ENCODE measurements at regions not wholly inside any gene's neighbourhood (a gene's known extent, or its start where the extent isn't known, plus 50 kb on each side); places are given as distances from the start of the nearest gene placed in this dataset.

GRCh38 chrX:96407981-96408380 lies 276.7 kb upstream of the DIAPH2 start:
- H3K27ac ChIP-seq, result peak overlapping the region; percentile 72 to 77
- TF ChIP-seq JUNB (IDR thresholded peaks at IDR 0.05), result no peak
- TF ChIP-seq KDM5A (IDR thresholded peaks at IDR 0.05), result no peak
- TF ChIP-seq FOSL2 (IDR thresholded peaks at IDR 0.05), result no peak
- TF ChIP-seq FOSL2 (CRISPR knock-in tag; IDR thresholded peaks at IDR 0.05), result no peak
- TF ChIP-seq NPAS2 (CRISPR knock-in tag; IDR thresholded peaks at IDR 0.05; ENCODE audit: borderline replicate concordance), result no peak
- no peak for TF ChIP-seq JUN (IDR thresholded peaks at IDR 0.05)
- TF ChIP-seq EHF (CRISPR knock-in tag; IDR thresholded peaks at IDR 0.05), result no peak
- no peak for TF ChIP-seq PHF8 (IDR thresholded peaks at IDR 0.05; ENCODE audit: borderline replicate concordance, low read depth)
- TF ChIP-seq HDAC2 (IDR thresholded peaks at IDR 0.05), result no peak
- no peak for TF ChIP-seq RCOR1 (IDR thresholded peaks at IDR 0.05; ENCODE audit: low read depth, low read length)
- TF ChIP-seq POLR2AphosphoS2 (conservative IDR thresholded peaks at IDR 0.05; ENCODE audit: low read length), result no peak
- TF ChIP-seq PBX3 (IDR thresholded peaks at IDR 0.05), result no peak
- POLR2A ChIA-PET, result no interaction called here
- H3K9me3 ChIP-seq, result no peaks in the 10 kb centered on the region
- CTCF ChIA-PET, result interaction anchor here (1.0 kb wide), 1 partner anchor 12 kb away, joined by 3 read pairs; no protein-coding TSS in a partner anchor
- H3K4me2 ChIP-seq, result peak overlapping the region; percentile 87
- H3K4me3 ChIP-seq, result peak overlapping the region; percentile 19; the same call in 1 of the 3 replicates
- H3K4me1 ChIP-seq, result peaks cover 25% of the 10 kb centered on the region
- ATAC-seq, result peak; percentile 31 to 67; a peak in 5 of 6 replicates
- peak in 1 of 2 experiments; percentile 14 for DNase-seq (ENCODE audit: low read depth in 1 of 2, low spot score in 1 of 2)
- FAIRE-seq, result peak; percentile 79
- WGBS (ENCODE audit: missing lambda C conversion rate), result 15% methylated on average over 2 of the region's 2 CpGs

GRCh38 chrX:96410927-96411326 lies 273.7 kb upstream of the DIAPH2 start:
- CTCF ChIA-PET, result no interaction called here
- FAIRE-seq (no peak), DNase-seq (ENCODE audit: low read depth in 1 of 2, low spot score in 1 of 2) (no peak), ATAC-seq (no peak)
- POLR2A ChIA-PET, result no interaction called here
- Histone ChIP-seq H3K27ac (no peak overlapping the region), H3K4me1 (peaks cover 25% of the 10 kb centered on the region), H3K9me3 (no peaks in the 10 kb centered on the region), H3K4me2 (no peak overlapping the region), H3K4me3 (no peak overlapping the region)
- TF ChIP-seq NPAS2 (CRISPR knock-in tag; IDR thresholded peaks at IDR 0.05; ENCODE audit: borderline replicate concordance) (no peak), EHF (CRISPR knock-in tag; IDR thresholded peaks at IDR 0.05) (no peak), ZFP36 (IDR thresholded peaks at IDR 0.05; ENCODE audit: borderline replicate concordance, partially characterized antibody) (no peak), MAFK (IDR thresholded peaks at IDR 0.05; ENCODE audit: partially characterized antibody) (peak; percentile 89), REST (IDR thresholded peaks at IDR 0.05) (no peak)
- WGBS (ENCODE audit: missing lambda C conversion rate), result 82% methylated on average over 2 of the region's 2 CpGs

GRCh38 chrX:96417695-96418094 lies 266.9 kb upstream of the DIAPH2 start:
- Histone ChIP-seq H3K9me3 (no peaks in the 10 kb centered on the region), H3K4me2 (no peak overlapping the region), H3K27ac (no peak overlapping the region), H3K4me3 (no peak overlapping the region), H3K4me1 (no peaks in the 10 kb centered on the region)
- 95% methylated on average over 2 of the region's 4 CpGs for WGBS (ENCODE audit: missing lambda C conversion rate)
- FAIRE-seq, result no peak
- DNase-seq (ENCODE audit: low read depth in 1 of 2, low spot score in 1 of 2), result no peak
- CTCF ChIA-PET, result no interaction called here
- no peak for TF ChIP-seq JUNB (IDR thresholded peaks at IDR 0.05)
- no peak for ATAC-seq
- POLR2A ChIA-PET, result no interaction called here

GRCh38 chrX:96424007-96424406 lies 260.6 kb upstream of the DIAPH2 start:
- FAIRE-seq, result no peak
- TF ChIP-seq FOSB (CRISPR knock-in tag; IDR thresholded peaks at IDR 0.05) (no peak), CEBPB (IDR thresholded peaks at IDR 0.05) (peak; percentile 85 to 87)
- Histone ChIP-seq H3K27ac (no peak overlapping the region), H3K4me2 (no peak overlapping the region), H3K4me1 (no peaks in the 10 kb centered on the region), H3K9me3 (no peaks in the 10 kb centered on the region), H3K4me3 (no peak overlapping the region)
- DNase-seq (ENCODE audit: low read depth in 1 of 2, low spot score in 1 of 2), result no peak
- no peak for ATAC-seq
- 60% methylated on average over 3 of the region's 3 CpGs for WGBS (ENCODE audit: missing lambda C conversion rate)
- ChIA-PET CTCF (no interaction called here), POLR2A (no interaction called here)
